ELR (cell line): ENCODE measurements at regions not wholly inside any gene's neighbourhood (a gene's known extent, or its start where the extent isn't known, plus 50 kb on each side); places are given as distances from the start of the nearest gene placed in this dataset.

ENCODE experiments used
- DNase-seq: peaks from one replicate; pipeline ENCODE4 v3.0.0-alpha.2; 2015; ENCODE audit warnings: low read depth

DNA sequence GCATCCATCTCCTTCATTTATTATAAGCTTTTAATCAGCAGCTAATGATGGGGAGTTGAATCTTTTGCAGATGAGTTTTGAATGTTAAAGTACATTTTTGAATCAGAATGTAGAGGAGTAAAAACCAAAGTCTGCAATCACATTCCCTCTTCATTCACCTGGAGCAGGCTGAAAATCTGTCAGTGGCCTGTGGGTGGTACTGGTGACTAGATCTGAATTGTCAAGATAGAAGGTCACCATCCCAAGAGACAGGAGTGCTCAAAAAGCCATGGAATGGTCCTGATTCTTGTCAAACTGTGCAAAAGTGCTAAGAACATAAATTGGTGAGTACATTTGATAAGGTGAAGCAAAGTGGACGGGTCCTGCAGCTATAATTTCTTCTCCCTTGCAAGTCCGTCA is 881.3 kb upstream of the NR2F2 start:
- no peak for DNase-seq

GRCh38 chr15:95450413-95450812 is 880.1 kb upstream of the NR2F2 start:
- DNase-seq: no peak

GRCh38 chr15:95451938-95452337 is 878.6 kb upstream of the NR2F2 start:
- no peak for DNase-seq

- DNase-seq: no peak
These were observed 875.9 kb upstream of the NR2F2 start for GRCh38 chr15:95454403-95455262.

- DNase-seq: no peak
These were observed 873.0 kb upstream of the NR2F2 start for GRCh38 chr15:95457520-95457919.

DNA sequence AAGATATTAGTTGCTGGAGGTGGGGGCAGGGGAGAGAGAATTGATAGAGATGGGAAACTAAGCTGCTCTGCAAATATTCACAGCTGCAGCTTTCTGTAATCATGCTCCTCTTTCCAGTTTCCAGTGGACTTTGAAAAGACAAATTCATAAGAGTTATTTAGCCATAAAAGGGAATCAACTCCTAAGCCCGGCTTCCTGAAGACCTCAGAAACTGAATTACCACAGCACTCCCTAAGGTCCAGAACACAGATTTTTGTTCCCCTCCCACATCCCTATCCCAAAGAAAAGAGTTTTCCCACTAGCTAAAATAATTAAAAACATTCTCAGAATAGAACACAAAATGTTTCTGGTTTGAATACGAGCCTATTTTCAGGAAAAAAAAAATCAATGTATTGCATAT is 871.8 kb upstream of the NR2F2 start:
- no peak for DNase-seq

- DNase-seq: no peak
These were observed 871.2 kb upstream of the NR2F2 start for GRCh38 chr15:95459273-95459672.

DNA sequence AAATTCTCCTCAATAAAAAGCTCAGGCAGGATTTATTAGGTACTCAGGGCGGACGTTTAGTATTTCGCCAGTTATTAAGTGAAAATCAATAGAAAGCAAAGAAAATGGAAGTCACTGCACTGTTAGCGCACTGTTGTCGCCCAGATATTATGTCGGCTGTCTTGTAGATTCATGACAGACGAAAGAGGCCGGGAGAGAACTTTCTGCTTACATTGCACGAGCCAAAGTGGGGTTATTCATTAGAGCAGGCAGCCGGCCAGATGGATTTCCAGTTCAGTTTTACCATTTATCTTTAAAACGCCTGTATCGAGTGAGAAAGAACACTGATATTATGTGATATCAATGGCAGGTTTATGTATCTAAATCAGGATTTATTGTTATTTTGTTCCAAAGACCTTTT is 866.0 kb upstream of the NR2F2 start:
- DNase-seq: no peak

- DNase-seq: no peak
These were observed 861.7 kb upstream of the NR2F2 start for GRCh38 chr15:95468820-95469219.

GRCh38 chr15:95469496-95470000 is 861.0 kb upstream of the NR2F2 start:
- no peak for DNase-seq

- DNase-seq: no peak
These were observed 860.0 kb upstream of the NR2F2 start for GRCh38 chr15:95470529-95470928.

GRCh38 chr15:95470997-95471689 is 859.4 kb upstream of the NR2F2 start:
- no peak for DNase-seq

GRCh38 chr15:95471690-95472086 is 858.8 kb upstream of the NR2F2 start:
- no peak for DNase-seq

GRCh38 chr15:95475067-95475466 is 855.4 kb upstream of the NR2F2 start:
- DNase-seq: no peak

GRCh38 chr15:95479308-95479707 is 851.2 kb upstream of the NR2F2 start:
- DNase-seq: no peak

DNA sequence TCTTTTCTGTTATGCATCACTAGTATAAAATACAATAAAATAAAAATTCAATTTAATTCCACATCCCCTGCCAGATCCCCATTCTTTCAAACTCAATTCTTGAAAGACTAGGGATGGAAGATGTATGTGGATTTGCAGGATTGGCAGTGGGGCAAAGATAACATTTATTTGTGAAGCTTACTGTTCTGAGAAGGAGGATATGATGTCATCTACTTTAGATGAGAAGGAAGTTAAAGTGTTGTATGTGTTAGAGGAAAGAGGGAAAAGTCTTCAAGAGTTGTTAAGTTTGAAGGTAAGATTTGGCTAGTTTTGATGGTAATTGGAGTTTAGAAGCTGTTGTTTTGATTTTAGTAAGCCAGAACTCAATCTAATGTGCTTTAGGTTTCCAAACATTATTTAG is 845.1 kb upstream of the NR2F2 start:
- DNase-seq: no peak

DNA sequence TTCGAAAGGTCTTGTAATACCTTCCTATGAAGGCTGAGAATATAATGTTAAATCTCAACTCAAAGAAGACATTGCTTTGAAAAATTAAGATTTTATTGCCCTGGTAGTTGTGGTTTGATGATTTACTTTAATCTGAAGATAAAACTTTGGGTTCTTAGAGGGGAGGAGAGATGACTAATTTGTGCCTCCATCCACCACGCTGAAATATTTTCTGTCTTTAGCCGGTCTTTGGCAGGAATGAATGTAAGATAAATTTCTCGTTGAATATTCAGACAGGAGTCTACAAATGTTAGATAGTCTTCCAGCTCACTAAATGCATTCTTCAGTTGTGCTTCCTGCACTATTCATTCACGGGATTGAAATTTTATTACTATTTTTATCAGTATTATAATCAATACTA is 844.3 kb upstream of the NR2F2 start:
- DNase-seq: no peak

DNA sequence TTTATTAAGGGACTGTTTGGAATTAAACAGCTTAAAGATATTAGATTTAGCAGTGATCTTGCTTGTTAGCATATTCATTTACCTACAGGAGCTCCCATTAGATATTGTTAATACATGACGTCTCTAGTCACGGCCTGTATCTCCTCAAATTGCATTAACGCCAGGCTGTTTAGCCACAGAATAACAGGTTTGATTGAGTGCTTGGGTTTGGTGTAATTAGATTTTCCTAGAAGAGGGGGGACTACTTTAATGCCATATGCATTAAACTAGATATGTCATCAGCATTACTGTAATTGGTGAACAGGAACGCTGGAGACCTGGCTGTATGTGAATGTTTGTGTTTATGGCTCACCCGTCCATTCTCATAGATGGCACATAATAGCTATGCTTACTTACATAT is 841.4 kb upstream of the NR2F2 start:
- DNase-seq: no peak

DNA sequence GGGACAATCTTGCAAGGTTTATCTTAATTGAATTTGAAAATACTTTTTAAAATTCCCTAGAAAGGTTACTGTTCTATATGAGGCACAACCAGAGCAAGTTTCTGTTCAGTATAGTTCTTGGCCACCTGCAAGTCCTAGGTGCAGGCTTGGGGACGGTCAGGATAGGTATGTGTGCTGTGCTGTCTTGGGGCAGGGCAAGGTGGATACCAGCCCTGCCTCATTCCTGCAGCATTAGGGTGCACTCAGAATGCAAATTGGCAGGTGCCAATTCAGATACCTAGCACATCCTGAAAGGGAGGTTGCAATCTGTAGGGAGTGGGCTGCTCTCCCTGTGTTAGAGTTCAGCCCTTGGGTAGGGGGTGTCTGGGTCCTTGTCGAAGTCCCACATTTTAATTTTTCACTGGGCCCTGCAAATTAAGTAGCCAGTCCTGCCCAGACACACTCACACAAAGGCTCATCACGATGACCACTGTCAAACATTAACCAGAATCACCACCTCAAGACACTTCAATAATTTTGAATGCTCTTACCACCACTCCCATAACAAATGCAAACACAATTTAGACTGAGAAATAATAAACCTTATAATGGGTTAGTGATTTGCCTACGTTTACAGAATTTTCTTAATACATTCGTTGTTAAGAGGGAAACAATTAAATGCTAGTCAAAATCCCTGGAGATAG is 838.0 kb upstream of the NR2F2 start:
- DNase-seq: no peak

GRCh38 chr15:95494971-95495541 is 835.4 kb upstream of the NR2F2 start:
- DNase-seq: no peak

DNA sequence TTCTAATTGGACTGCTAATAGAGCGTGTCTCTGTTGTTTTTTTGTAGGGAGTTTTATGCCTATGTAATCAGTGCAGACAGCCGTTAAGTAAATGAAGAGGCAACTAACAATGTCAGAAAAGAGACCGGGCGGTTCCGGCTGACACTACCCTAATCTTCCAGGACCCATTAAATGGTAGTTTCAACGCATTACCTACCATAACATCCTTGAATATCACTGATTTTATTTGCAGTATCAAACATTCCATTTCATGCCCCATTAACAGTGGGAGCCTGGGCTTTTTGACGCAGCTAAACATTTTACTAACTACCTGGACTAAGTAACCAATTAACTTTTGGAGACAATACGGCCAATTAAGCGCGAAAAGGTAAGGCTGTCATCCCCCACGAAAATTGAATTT is 832.9 kb upstream of the NR2F2 start:
- no peak for DNase-seq

DNA sequence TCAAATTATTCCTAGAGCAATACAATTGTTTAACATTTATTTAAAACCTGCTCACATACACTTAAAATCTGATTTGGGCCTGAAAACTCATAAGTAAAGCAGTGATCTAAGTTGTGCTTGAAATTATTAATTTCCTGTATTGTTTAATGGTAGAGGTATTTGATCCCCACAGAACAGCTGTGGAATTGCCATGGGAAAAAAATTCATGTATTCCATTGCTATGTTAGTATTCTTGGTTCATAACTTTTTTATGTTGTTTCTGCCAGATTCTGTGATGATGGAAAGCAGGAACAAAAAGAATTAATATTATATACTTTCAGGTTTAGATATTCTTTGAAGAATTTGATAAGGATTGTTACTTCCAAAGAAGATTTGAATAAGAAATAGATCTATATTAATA is 831.5 kb upstream of the NR2F2 start:
- DNase-seq: no peak

DNA sequence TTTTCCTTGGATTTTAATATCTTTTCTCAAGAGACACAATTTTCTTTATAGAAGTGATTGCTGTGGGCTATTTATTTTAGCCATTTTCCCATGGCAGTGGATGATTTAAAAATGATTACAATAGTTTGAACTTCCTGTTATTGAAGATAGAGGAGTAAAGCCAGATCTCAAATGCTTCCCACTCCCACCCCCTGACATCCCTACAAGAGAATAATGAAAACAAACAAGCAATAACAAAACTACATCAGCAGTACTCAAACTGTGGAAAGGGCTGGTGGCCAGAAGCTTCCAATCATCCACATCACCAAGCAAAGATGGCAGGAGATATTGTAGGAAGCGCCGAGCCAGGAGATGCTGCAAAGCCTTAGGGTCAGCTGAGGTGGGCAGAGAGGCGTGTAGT is 831.1 kb upstream of the NR2F2 start:
- DNase-seq: no peak
